ENCODE measurements at regions not wholly inside any gene's neighbourhood (a gene's known extent, or its start where the extent isn't known, plus 50 kb on each side); places are given as distances from the start of the nearest gene placed in this dataset.
"Not testable (repeated sequence)": the region's sequence is repeated elsewhere in the genome, so short reads cannot be mapped to it uniquely, and the experiment has no call there.

DNA sequence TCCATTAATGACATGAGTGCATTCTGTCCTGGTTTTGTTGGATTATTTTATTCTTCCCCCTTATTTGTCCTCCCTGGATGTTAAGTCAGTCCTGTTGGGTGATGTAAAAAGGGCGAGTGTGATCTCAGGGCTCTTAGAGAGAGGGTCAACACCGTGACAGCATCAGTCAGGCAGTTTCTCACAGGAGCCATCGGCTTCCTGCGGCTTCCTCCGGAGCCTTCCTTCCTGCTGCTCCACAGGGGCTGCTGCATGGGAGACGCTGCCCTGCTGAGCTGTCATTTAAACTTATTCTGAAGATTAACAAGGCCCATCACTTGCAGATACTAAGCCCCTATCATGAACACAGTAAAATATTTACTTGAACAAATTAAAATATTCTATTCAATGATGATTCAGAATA, 211.3 kb downstream of the SPATA31A1 start:
- not testable (repeated sequence) for DNase-seq (ENCODE audit: low read depth, low spot score)

DNA sequence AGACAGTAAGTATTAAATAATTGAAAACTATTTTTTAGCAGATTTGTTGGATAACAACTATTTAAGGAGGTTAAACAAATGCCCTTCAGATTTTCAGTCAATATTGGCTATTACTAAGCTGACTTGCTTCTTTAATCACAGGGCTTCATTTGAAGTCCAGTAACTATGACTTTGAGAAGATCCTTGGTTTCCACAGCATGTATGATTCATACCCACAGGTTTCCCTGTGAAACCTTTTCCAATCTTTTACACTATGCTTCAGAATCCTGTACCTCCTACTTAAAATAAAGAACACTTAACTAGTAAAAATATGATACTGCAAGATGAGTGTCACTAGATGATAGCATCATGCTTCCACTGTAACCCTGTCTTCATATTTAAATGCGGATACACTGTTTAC, 211.9 kb downstream of the SPATA31A1 start:
- not testable (repeated sequence) for DNase-seq (ENCODE audit: low read depth, low spot score)

DNA sequence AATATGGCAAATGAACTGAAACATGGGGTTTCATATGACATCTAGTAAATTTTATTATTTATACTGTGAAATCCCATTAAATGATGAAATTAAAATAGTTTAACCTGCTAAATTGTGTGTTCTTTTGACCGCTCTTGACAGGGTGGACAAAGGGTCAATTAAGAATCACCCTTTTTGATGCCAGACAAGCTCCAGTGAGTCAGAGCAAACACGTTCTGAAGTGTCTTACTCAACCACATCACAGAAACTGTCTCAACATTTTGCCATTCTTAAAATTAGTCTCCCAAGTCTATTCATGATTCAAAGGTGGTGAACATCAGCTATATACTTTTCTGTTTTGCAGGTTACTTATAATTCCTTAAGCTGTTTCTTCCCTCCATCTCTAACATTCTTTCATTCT, 213.4 kb downstream of the SPATA31A1 start:
- DNase-seq (ENCODE audit: low read depth, low spot score) = not testable (repeated sequence)

DNA sequence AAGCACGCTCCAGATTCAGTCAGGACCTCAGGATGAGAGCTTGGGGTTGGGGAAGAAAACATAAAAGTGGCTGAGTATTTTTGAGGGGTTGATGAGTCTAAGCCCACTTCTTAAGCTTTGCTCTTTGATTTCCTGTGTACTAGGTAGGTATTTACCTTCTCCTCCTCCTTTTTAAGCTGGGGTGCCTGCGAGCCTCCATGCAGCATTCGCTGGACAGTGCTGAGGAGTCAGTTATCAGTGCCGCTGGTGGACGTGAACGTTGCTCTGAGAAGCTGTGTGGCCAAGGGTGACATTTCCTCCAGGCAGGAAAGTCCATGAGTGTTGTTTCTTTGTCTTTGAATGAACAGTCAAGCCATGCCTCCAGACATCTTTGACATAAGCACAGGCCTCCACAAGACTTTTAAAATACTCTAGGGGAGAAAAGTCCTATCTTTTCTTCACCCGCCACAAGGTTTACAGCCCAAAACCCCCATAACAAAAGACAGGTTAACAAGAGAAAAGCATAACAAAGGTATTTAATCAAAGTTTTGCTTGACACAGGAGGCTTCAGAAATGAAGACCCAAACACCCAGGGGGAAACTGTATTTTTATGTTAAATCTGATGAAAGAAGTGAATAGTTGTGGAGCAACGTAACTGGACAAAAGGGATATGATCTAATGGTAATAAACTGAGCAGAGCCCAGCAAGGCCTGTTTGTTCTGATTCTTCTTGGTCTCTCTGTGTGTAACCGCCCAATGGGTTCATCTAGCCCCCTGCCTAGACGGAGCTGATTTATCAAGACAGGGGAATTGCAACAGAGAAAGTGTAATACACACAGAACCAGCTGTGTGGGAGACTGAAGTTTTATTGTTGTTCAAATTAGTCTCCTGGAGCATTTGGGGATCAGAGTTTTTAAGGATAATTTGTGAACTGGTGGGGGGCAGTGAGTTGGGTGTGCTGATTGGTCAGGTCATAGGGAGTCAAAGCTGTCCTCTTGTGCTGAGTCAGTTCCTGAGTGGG, 217.9 kb downstream of the SPATA31A1 start:
- peak; percentile 68 for DNase-seq (ENCODE audit: low read depth, low spot score)

DNA sequence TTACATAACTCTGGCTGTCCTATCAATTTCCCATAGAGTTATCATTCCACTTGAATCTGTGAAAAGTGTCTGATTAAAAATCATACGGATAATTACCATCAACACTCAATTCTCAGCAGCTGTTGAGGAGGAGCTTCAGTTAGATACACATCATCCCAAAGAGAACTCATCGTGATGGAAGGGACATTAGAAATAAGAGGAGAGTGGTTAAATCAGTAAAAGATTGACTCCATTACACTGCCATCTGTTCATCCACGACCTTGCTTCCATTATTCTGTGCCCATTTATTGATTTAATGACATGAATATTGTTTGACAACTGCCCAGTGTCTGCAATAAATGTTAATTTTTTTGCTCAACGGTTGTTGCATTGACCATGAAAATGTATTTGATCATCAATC, 223.5 kb downstream of the SPATA31A1 start:
- DNase-seq (ENCODE audit: low read depth, low spot score) = not testable (repeated sequence)

DNA sequence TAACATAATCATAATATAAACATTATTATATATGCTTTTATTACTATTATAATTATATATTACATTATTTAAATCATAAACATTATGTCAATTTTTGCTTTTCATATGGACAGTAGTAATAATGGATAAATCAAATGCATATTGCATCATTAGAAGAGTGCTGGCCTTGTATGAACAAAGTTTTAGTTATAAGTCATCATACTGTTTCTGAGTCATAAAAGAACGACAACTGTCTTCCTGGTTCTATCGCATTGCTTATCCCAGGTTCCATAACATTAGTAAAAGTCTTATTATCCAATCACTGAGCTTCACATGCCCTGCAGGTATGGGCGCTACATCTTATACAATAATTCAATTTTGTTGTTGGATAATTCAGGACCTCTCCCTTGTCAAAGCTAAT, 225.8 kb downstream of the SPATA31A1 start:
- not testable (repeated sequence) for DNase-seq (ENCODE audit: low read depth, low spot score)

DNA sequence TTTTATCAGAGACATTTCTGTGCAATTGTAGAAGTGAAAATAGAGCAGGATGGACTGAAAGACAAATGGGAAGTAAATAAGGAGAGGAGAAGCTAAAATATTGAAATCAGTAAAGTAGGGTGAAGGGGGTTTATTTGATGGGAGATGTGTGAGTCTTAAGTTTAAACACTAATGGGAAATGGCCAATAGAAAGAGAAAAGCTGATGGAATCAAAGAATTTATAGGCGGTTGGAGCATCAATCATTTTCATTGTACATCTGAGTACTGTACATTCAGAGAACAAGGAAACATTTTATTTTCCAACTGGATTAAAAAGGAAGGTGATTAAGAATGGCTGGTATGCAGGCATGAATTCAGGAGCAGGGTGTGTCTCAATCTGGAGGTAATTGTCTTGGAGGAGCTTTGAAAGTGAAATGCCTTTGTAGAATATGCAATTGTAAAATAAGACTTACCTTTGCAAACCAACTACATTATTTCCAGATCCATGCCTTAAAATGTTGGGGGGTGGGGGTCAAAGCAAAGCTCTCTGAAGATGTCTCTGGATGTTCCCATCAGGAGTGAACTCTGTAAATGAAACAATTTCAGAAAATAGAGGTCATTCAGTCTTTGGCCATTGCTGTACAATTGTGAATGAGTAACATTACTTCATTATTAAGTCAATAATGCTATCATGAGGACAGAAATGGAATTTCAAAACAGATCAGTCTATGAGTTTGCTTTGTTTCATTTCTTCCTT, 227.4 kb downstream of the SPATA31A1 start:
- not testable (repeated sequence) for DNase-seq (ENCODE audit: low read depth, low spot score)

DNA sequence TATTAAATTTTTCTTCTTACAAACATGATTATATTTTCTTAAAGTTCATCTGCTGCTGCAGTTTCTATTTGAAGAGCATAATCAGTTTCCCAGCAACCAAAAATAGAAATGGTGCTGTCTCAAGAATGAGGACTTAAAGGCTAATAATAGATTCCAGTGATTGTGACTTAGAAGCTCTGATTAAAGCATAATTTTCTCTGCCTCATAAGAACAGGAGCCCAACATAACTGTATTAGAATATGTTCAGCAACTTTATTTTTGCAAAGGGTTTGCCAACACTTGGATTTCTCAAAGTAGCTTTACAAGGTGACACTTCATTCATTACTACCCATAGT, 227.9 kb downstream of the SPATA31A1 start:
- DNase-seq (ENCODE audit: low read depth, low spot score) = not testable (repeated sequence)

DNA sequence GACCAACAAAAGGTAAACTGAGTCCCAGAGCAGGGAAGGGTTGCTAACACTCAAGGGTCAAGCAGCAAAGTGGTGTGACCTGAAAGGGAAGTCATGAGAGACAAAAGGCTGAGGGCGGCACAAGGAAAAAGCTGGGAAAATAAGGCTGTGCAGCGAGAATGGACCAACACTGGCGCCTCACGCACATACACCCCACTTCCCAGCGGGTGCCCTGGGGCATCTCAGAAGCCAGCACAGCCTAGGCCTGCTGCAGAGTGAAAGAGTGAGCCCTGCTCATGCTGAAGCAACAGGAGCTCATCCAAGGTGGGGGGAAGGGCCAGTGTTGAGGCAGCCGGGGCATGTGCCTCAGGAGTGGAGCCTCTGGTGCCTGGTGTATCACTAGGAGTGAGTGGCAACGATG, 229.8 kb downstream of the SPATA31A1 start:
- not testable (repeated sequence) for DNase-seq (ENCODE audit: low read depth, low spot score)

DNA sequence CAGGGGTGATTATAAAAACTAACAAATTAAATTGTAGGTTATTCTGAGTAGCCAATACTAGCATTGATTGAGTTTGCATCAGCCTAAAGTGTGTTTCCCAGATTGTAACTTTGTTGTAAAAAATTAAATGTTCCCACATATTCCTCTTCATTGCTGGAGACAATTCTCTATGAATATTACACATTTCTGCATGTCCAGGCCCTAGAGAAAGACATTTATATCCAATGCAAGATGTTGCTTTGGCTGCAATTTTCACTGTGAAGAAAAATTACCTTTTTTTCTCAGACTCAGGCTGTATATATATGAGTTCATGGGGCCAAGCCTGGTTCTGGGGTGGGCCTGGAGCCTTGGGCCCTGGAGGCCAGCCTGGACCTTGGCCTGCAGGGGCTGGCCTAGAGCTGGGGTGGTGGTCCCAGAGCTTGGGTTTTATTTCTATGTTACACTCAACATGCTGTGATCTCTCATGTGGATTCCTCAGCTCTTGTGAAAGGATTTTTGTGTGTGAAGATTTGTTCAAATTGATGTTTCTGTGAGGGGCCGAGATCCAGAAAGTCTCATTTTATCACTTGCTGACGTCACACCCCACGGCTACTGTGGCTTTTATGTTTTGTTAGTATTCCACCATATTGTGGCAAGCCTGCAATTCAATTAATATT, 232.5 kb downstream of the SPATA31A1 start:
- DNase-seq (ENCODE audit: low read depth, low spot score) = no peak

DNA sequence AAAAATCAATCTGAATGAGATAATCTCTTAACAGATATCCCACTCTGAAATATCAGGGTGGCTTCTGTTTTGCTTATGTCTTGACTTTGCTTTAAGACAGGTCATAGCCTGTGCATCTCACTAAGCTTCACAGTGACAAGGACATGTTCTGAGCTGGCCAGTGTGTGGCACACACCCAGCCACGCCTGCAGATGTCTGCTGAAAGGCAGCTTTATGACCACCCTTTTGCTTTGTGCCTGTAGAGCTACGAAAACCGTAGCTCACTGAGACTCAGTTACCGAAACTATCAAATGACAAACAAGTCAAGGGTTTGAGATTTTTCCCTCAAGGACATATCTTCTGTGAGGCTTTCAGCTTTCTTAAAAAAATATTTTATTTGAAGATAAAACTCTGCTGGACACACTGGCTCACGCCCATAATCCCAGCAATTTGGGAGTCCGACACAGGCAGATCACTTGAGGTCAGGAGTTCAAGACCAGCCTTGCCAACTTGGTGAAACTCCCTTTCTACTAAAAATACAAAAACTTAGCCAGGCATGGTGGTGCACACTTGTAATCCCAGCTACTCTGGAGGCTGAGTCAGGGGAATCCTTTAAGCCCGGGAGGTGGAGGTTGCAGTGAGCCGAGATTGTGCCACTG, 233.2 kb downstream of the SPATA31A1 start:
- no peak for DNase-seq (ENCODE audit: low read depth, low spot score)

DNA sequence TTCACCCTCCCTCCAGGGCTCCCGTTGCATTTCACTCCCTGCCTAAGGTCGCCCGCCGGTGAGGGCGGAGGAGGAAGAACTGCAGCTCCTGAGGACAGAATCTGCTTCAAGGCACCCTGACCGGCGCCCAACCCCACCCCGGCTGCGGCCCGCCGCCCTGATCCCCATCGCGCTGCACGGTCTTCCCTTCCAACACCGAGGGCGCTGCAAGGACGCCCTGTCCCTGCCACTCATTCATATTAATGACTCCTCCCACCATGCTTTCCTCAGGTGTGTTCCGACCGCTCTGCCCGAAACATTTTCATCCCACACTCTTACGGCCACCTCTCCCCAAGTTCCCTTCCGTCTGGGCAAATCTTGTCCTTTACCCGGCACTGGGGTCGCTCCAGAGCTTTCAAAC, 248.6 kb downstream of the SPATA31A1 start:
- DNase-seq (ENCODE audit: low read depth, low spot score) = not testable (repeated sequence)

DNA sequence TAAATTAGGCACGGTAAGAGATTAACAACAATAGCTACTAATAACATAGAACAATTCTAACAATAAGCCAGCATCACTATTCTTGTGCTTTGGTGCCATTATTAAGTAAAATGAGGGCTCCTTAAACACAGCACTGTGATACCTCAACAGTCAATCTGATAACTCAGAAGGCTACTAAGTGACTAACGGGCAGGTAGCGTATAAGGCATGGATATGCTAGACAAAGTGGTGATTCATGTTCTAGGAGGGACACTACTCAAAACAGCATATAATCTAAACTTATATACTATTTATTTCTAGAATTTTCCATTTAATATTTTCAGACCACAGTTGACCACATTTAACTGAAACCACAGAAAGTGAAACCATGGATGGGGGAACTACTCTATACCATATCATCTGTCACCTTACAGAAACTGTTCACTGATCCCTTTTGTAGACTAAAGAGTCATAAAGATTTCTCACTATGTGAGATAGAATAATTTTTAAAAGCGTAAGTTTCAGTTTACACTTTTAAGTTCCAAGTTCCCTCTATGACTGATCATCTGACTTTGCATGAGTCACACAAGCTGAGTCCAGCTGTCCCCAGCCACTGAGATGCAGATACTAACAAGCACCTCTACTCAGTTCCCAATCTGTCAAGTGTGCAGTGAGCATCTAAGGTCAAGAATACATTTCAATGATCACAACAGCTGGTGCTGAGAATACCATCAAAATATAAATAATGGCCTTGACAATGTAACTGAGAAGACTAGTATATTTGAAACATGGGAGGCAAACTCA, 256.2 kb downstream of the SPATA31A1 start:
- not testable (repeated sequence) for DNase-seq (ENCODE audit: low read depth, low spot score)

DNA sequence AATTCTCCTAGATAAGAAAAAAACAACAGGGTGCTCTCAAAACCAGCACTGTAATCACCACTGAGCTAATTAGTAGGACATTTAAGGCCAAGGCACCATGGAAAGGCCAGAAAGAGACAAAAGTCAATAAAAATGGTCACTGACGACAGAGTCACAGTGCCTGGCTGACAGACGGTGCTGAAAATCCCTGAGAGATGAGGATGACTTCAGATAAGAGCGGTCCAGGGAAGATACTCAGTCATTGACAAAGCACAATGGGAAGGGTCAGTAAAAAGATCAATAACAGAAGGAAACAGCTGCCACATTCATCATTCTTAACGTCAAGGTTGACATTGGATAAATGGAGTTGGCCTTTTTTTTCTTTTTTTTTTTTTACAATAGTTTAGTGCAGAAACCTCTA, 261.0 kb downstream of the SPATA31A1 start:
- not testable (repeated sequence) for DNase-seq (ENCODE audit: low read depth, low spot score)

DNA sequence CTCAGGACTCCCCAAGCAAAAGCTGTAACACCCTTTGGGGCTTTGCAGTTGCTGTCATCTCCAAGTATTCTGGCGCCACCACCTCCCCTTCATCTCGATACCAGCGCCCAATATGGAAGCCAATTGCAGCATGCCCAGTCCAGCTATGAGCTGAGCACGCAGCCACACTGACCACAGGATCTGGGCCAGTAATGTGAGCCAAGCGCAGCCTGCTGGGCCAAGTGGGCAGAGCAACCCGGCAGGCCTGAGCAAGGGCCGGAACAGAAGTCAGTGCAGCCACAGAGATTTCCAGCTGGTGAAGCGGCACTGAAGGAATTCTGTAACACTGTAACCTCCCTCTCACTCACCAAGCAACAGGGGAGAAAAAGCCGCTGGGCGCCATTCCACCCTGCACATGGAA, 268.6 kb downstream of the SPATA31A1 start:
- not testable (repeated sequence) for DNase-seq (ENCODE audit: low read depth, low spot score)

DNA sequence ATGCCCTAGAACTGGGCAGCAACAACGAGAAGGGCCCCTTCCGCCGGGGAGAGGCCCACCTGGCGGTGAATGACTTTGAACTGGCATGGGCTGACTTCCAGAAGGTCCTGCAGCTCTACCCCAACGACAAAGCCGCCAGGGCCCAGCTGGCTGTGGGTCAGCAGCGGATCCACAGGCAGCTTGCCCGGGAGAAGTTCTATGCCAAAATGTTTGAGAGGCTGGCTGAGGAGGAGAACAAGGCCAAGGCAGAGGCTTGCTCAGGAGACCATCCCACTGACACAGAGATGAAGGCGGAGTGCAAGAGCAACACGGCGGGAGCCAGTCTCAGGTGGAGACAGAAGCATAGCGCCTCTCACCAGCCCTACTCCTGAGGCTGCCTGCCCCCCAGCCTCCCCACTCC, 276.6 kb downstream of the SPATA31A1 start:
- DNase-seq (ENCODE audit: low read depth, low spot score) = not testable (repeated sequence)

DNA sequence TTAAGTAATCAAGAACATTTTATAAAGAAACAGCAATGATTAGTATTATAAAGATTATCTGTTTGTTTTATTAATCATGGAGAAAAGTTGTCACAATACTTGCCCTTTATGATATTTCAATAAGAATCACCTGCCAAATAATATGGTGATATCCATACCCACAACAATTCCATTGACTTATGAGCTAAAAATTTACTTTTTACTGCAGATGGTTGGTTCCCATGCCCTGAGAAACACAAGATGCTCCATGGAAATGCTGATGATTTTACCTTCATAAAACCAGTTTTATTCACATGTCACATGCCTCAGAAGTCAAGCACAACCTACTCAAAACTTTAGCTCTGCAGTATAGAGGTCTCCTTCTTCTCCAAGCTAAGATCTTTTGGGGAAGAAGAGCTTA, 293.6 kb downstream of the SPATA31A1 start:
- DNase-seq (ENCODE audit: low read depth, low spot score) = not testable (repeated sequence)

DNA sequence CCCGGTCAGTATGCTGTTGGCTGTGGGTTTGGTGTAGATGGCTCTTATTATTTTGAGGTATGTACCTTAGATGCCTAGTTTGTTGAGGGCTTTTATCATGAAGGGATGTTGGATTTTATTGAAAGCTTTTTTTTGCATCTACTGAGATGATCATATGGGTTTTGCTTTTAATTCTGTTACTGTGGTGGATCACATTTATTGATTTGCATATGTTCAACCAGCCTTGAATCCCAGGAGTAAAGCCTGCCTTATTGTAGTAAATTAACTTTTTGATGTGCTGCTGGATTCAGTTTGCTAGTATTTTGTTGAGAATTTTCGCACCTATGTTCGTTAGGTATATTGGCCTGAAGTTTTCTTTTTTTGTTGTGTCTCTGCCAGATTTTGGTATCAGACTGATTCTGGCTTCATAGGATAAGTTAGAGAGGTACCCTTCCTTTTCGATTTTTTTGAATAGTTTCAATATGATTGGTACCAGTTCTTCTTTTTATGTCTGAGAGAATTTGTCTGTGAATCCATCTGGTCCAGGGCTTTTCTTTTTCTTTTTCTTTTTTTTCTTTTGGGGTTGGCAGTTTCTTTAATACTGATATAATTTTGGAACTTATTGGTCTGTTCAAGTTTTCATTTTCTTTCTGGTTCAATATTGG, 301.6 kb downstream of the SPATA31A1 start:
- not testable (repeated sequence) for DNase-seq (ENCODE audit: low read depth, low spot score)

DNA sequence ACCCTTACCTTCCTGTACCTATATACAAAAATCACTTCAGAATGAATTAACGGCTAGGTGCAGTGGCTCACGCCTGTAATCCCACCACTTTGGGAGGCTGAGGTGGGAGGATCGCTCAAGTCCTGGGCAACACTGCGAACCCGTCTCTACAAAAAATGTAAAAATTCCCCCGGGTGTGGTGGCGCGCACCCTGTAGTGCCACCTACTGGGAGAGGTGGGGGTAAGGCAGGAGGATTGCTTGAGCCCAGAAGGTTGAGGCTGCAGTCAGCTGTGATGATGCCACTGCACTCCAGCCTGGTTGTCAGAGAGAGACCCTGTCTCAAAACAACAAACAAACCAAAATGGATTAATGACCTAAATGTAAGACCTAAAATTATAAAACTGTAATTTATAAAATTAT, 307.6 kb downstream of the SPATA31A1 start:
- not testable (repeated sequence) for DNase-seq (ENCODE audit: low read depth, low spot score)

DNA sequence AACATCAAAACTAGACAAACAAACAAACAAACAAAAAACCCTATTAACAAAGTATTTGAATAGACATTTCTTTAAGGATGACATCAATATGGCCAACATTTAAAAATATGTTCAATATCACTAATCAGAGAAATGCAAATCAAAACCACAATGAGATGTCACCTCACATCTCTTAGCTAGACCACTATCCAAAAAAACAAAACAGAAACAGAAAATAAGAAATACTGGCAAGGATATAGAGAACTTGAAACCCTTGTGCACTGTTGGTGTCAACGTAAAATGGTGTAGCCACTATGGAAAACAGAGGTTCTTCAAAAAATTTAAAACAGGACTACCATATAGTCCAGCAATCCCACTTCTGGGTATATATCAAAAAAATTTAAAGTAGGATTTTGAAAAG, 308.2 kb downstream of the SPATA31A1 start:
- not testable (repeated sequence) for DNase-seq (ENCODE audit: low read depth, low spot score)
